H9 (cell line): ENCODE measurements at regions not wholly inside any gene's neighbourhood (a gene's known extent, or its start where the extent isn't known, plus 50 kb on each side); places are given as distances from the start of the nearest gene placed in this dataset.

ENCODE experiments used
- DNase-seq: peaks from one replicate; pipeline ENCODE4 v3.0.0-alpha.2; 2017
- H2AFZ ChIP-seq: one replicate; pipeline ENCODE4 v1.6.1; 2013; ENCODE audit warnings: mild to moderate bottlenecking, low read length, control low read depth, moderate library complexity
- H2AK5ac ChIP-seq: 2 replicates; pipeline ENCODE4 v1.6.1; 2013; ENCODE audit warnings: low read length, control low read depth, mixed read lengths; ENCODE audit not compliant: insufficient read length
- H2BK120ac ChIP-seq: one replicate; pipeline ENCODE4 v1.6.1; 2013; ENCODE audit warnings: low read depth, mild to moderate bottlenecking, low read length, control low read depth, inconsistent platforms; ENCODE audit not compliant: poor library complexity, severe bottlenecking
- H2BK12ac ChIP-seq: 2 replicates; pipeline ENCODE4 v1.6.1; 2013; ENCODE audit warnings: low read length, control low read depth, mixed read lengths, low read depth; ENCODE audit not compliant: insufficient read length
- H2BK15ac ChIP-seq: 2 replicates; pipeline ENCODE4 v1.6.1; 2013; ENCODE audit warnings: low read depth, low read length, control low read depth
- H2BK20ac ChIP-seq: one replicate; pipeline ENCODE4 v1.6.1; 2013; ENCODE audit warnings: low read depth, mild to moderate bottlenecking, low read length, control low read depth, inconsistent platforms; ENCODE audit not compliant: poor library complexity, severe bottlenecking
- H2BK5ac ChIP-seq: 2 replicates; pipeline ENCODE4 v1.6.1; 2013; ENCODE audit warnings: low read length, control low read depth, mixed read lengths; ENCODE audit not compliant: insufficient read length
- H3K14ac ChIP-seq: 2 replicates; pipeline ENCODE4 v1.6.1; 2013; ENCODE audit warnings: low read length, control low read depth; ENCODE audit not compliant: insufficient read depth
- H3K18ac ChIP-seq: 2 replicates; pipeline ENCODE4 v1.6.1; 2013; ENCODE audit warnings: low read depth, mild to moderate bottlenecking, mixed read lengths, low read length, control low read depth; ENCODE audit not compliant: insufficient read length
- H3K23ac ChIP-seq: 2 replicates; pipeline ENCODE4 v1.6.1; 2013; ENCODE audit warnings: low read length, control low read depth, mixed read lengths, low read depth; ENCODE audit not compliant: insufficient read length
- H3K23me2 ChIP-seq: 2 replicates; pipeline ENCODE4 v1.6.1; 2013; ENCODE audit warnings: low read depth, mild to moderate bottlenecking, mixed read lengths, low read length, control low read depth; ENCODE audit not compliant: insufficient read length, poor library complexity, severe bottlenecking
- H3K27ac ChIP-seq: 2 replicates; pipeline ENCODE4 v1.5.1; 2013; ENCODE audit warnings: low read length, control low read depth, mixed read lengths, low read depth; ENCODE audit not compliant: insufficient read length
- H3K27me3 ChIP-seq: 2 replicates; pipeline ENCODE4 v1.6.1; 2013; ENCODE audit warnings: low read length, control low read depth, inconsistent platforms; ENCODE audit not compliant: insufficient read depth
- H3K4ac ChIP-seq: 2 replicates; pipeline ENCODE4 v1.6.1; 2013; ENCODE audit warnings: low read depth, mild to moderate bottlenecking, control low read depth, inconsistent platforms, low read length, moderate library complexity
- H3K4me1 ChIP-seq: 2 replicates; pipeline ENCODE4 v1.6.1; 2013; ENCODE audit warnings: low read length, control low read depth, inconsistent platforms; ENCODE audit not compliant: insufficient read depth
- H3K4me2 ChIP-seq: 2 replicates; pipeline ENCODE4 v1.6.1; 2013; ENCODE audit warnings: low read length, control low read depth, mixed read lengths; ENCODE audit not compliant: insufficient read length, insufficient read depth
- H3K56ac ChIP-seq: 2 replicates; pipeline ENCODE4 v1.6.1; 2013; ENCODE audit warnings: low read depth, mild to moderate bottlenecking, mixed read lengths, low read length, control low read depth; ENCODE audit not compliant: insufficient read length
- H3K79me1 ChIP-seq: 2 replicates; pipeline ENCODE4 v1.6.1; 2013; ENCODE audit warnings: low read depth, mild to moderate bottlenecking, moderate library complexity, low read length, control low read depth, inconsistent platforms; ENCODE audit not compliant: insufficient read depth, poor library complexity, severe bottlenecking
- H3K79me2 ChIP-seq: 2 replicates; pipeline ENCODE4 v1.6.1; 2013; ENCODE audit warnings: low read length, control low read depth, inconsistent platforms; ENCODE audit not compliant: insufficient read depth
- H3K9ac ChIP-seq: 2 replicates; pipeline ENCODE4 v1.6.1; 2013; ENCODE audit warnings: low read length, control low read depth, mixed read lengths; ENCODE audit not compliant: insufficient read length; ENCODE audit errors: extremely low read depth
- H3K9me3 ChIP-seq: one replicate; pipeline ENCODE4 v1.6.1; 2013; ENCODE audit warnings: low read depth, low read length, inconsistent platforms; ENCODE audit not compliant: control insufficient read depth
- H3T11ph ChIP-seq: one replicate; pipeline ENCODE4 v1.6.1; 2013; ENCODE audit warnings: mild to moderate bottlenecking, low read length, control low read depth, inconsistent platforms
- H4K20me1 ChIP-seq: one replicate; pipeline ENCODE4 v1.6.1; 2013; ENCODE audit not compliant: control insufficient read depth, insufficient read length, insufficient read depth
- H4K5ac ChIP-seq: 2 replicates; pipeline ENCODE4 v1.6.1; 2013; ENCODE audit warnings: low read depth, mild to moderate bottlenecking, mixed read lengths, low read length, control low read depth; ENCODE audit not compliant: insufficient read length
- H4K8ac ChIP-seq: replicated peaks from 2 replicates; pipeline ENCODE4 v1.6.1; 2013; ENCODE audit warnings: low read length, control low read depth, mixed read lengths, low read depth; ENCODE audit not compliant: insufficient read length
- H4K91ac ChIP-seq: 2 replicates; pipeline ENCODE4 v1.6.1; 2013; ENCODE audit warnings: low read depth, mild to moderate bottlenecking, moderate library complexity, mixed read lengths, low read length, control low read depth; ENCODE audit not compliant: insufficient read length
- H3K27ac Mint-ChIP-seq, 3 experiments: 2 replicates in 2 of 3; 3 replicates in 1 of 3; pipeline ENCODE4 v1.8.0; 2020 to 2021; ENCODE audit warnings: mixed read lengths in 3 of 3, mild to moderate bottlenecking in 1 of 3, moderate library complexity in 1 of 3
- H3K27me3 Mint-ChIP-seq: 2 replicates; pipeline ENCODE4 v1.8.0; 2021; ENCODE audit warnings: low read depth, mild to moderate bottlenecking, moderate library complexity, mixed read lengths
- H3K36me3 Mint-ChIP-seq, 3 experiments: 2 replicates in 2 of 3; 3 replicates in 1 of 3; pipeline ENCODE4 v1.8.0; 2020 to 2021; ENCODE audit warnings: low read depth in 3 of 3, mixed read lengths in 3 of 3; ENCODE audit not compliant: insufficient read depth in 1 of 3
- H3K4me1 Mint-ChIP-seq, 2 experiments: 2 replicates each; pipeline ENCODE4 v1.8.0; 2020; ENCODE audit warnings: mixed read lengths in 2 of 2
- H3K4me3 Mint-ChIP-seq, 2 experiments: 2 replicates in 1 of 2; 3 replicates in 1 of 2; pipeline ENCODE4 v1.8.0; 2020 to 2021; ENCODE audit warnings: mild to moderate bottlenecking in 2 of 2, mixed read lengths in 2 of 2, moderate library complexity in 1 of 2
- H3K9me3 Mint-ChIP-seq, 2 experiments: 2 replicates in 1 of 2; 3 replicates in 1 of 2; pipeline ENCODE4 v1.8.0; 2020; ENCODE audit warnings: mild to moderate bottlenecking in 2 of 2, mixed read lengths in 2 of 2, moderate library complexity in 1 of 2
- WGBS: extraction: QIAGEN DNeasy Blood & Tissue Kit; methylation state at CpG from one replicate; pipeline ENCODE4 v1.1.7; 2013; ENCODE audit warnings: missing lambda C conversion rate, low lambda C conversion rate, mixed read lengths; ENCODE audit not compliant: insufficient read length; ENCODE audit errors: extremely low coverage; 5-methylcytosine and 5-hydroxymethylcytosine counted together
- TF ChIP-seq, protein P1 (sequence below): fragments of 200-600 bp; sonication (generic); conservative IDR thresholded peaks from 3 replicates; pipeline ENCODE4 v1.8.0; 2021; ENCODE audit warnings: antibody characterized with exemption, mild to moderate bottlenecking

DNA sequence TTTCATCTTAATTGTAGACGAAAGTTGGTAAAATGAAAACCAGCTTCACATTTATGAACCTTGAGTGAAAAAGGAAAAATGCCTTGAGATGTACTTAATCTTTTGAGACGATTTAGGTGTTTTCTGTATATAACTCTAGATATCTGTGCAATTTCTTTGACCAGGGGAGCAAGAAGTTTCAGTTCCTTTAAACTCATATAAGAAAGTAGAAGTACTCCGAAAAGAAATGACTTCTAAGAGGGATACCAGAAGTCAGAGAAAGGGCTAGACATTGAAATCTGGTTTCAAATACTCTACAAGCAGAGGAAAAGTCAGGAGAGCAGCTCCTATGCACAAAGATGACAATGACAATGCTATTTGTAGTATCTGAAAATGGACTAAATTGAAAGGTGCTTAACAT lies 303.7 kb downstream of the BAMBI start:
- Mint-ChIP-seq H3K36me3 (peaks cover 0 to 5% (median 2%) of the 10 kb centered on the region in 3 experiments; a peak in 1 of 7 replicates), H3K27me3 (no peaks in the 10 kb centered on the region; the same call in 1 of the 2 replicates), H3K27ac (no peak overlapping the region), H3K9me3 (peaks cover 4 to 5% of the 10 kb centered on the region in 2 experiments), H3K4me3 (no peak overlapping the region), H3K4me1 (peaks cover 5 to 9% of the 10 kb centered on the region in 2 experiments)
- H3K18ac ChIP-seq, result no peak overlapping the region
- H3T11ph ChIP-seq, result no peak overlapping the region
- no peak overlapping the region for H3K23ac ChIP-seq
- H3K56ac ChIP-seq, result no peak overlapping the region
- no peaks in the 10 kb centered on the region; the same call in 1 of the 2 replicates for H3K27me3 ChIP-seq
- DNase-seq, result no peak
- TF ChIP-seq, protein P1, sequence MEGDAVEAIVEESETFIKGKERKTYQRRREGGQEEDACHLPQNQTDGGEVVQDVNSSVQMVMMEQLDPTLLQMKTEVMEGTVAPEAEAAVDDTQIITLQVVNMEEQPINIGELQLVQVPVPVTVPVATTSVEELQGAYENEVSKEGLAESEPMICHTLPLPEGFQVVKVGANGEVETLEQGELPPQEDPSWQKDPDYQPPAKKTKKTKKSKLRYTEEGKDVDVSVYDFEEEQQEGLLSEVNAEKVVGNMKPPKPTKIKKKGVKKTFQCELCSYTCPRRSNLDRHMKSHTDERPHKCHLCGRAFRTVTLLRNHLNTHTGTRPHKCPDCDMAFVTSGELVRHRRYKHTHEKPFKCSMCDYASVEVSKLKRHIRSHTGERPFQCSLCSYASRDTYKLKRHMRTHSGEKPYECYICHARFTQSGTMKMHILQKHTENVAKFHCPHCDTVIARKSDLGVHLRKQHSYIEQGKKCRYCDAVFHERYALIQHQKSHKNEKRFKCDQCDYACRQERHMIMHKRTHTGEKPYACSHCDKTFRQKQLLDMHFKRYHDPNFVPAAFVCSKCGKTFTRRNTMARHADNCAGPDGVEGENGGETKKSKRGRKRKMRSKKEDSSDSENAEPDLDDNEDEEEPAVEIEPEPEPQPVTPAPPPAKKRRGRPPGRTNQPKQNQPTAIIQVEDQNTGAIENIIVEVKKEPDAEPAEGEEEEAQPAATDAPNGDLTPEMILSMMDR, result no peak
- H4K20me1 ChIP-seq, result no peaks in the 10 kb centered on the region
- H2BK15ac ChIP-seq, result no peak overlapping the region
- WGBS, result no CpG with 5 or more reads among the region's 3 CpGs
- H3K14ac ChIP-seq, result no peak overlapping the region
- H3K23me2 ChIP-seq, result no peaks in the 10 kb centered on the region
- H4K91ac ChIP-seq, result no peak overlapping the region
- H3K79me2 ChIP-seq, result no peaks in the 10 kb centered on the region
- no peak overlapping the region for H3K27ac ChIP-seq
- no peak overlapping the region for H3K4me2 ChIP-seq
- no peaks in the 10 kb centered on the region for H3K9me3 ChIP-seq
- no peak overlapping the region for H2AK5ac ChIP-seq
- no peak overlapping the region for H3K4ac ChIP-seq
- no peak overlapping the region for H3K9ac ChIP-seq
- H2BK120ac ChIP-seq, result no peak overlapping the region
- H4K5ac ChIP-seq, result no peak overlapping the region
- no peak overlapping the region for H4K8ac ChIP-seq
- no peak overlapping the region for H2BK12ac ChIP-seq
- no peaks in the 10 kb centered on the region for H3K79me1 ChIP-seq
- no peaks in the 10 kb centered on the region for H3K4me1 ChIP-seq
- H2BK20ac ChIP-seq, result no peak overlapping the region
- H2AFZ ChIP-seq, result no peak overlapping the region
- H2BK5ac ChIP-seq, result no peak overlapping the region
